T-cell (primary cell): ENCODE measurements at regions not wholly inside any gene's neighbourhood (a gene's known extent, or its start where the extent isn't known, plus 50 kb on each side); places are given as distances from the start of the nearest gene placed in this dataset.

Source experiments
- ATAC-seq, 4 experiments: fragments of 200-7000 bp in 3 of 4; fragments of 150-1000 bp in 1 of 4; cut with Tn5 transposase; replicated peaks in 1 of 4; 1 replicate in 3 of 4; 2 replicates in 1 of 4; pipeline ENCODE4 v1.10.0; 2021; ENCODE audit warnings: moderate library complexity in 3 of 4, mild to moderate bottlenecking in 2 of 4, moderate number of reproducible peaks in 1 of 4
- CTCF ChIA-PET, 2 donors: fragments of 300-600 bp; sonication (Branson Sonifier 250); formaldehyde crosslinking; loops; one replicate each; lab custom pipeline; 2022; ENCODE audit warnings: antibody characterized with exemption in 2 of 2; lab: Charles Lee
- POLR2A ChIA-PET, 2 donors: fragments of 300-600 bp; sonication (Branson Sonifier 250); formaldehyde crosslinking; loops; one replicate each; lab custom pipeline; 2022; ENCODE audit warnings: antibody characterized with exemption in 2 of 2; lab: Charles Lee
- DNase-seq, 35 experiments: peaks; one replicate each; pipeline versions ENCODE4 v3.0.0 to v3.0.0-alpha.2; 2013 to 2023
- H3K27ac ChIP-seq: one replicate; pipeline ENCODE4 v1.5.1; 2013; ENCODE audit warnings: low read length
- H3K27me3 ChIP-seq, 2 experiments: replicated peaks in 1 of 2; 1 replicate in 1 of 2; 2 replicates in 1 of 2; pipeline versions ENCODE4 v1.6.1 to v1.7.0; 2013; ENCODE audit warnings: low read length in 1 of 2, mixed read lengths in 1 of 2; ENCODE audit not compliant: control insufficient read depth in 2 of 2, insufficient read depth in 2 of 2; ENCODE audit errors: extremely low read depth in 1 of 2
- H3K36me3 ChIP-seq, 2 donors: 1 replicate in 1 of 2; 2 replicates in 1 of 2; pipeline versions ENCODE4 v1.6.1 to v1.7.0; 2013; ENCODE audit warnings: low read length in 1 of 2; ENCODE audit not compliant: control insufficient read depth in 2 of 2, insufficient read depth in 1 of 2; ENCODE audit errors: extremely low read depth in 1 of 2
- H3K4me1 ChIP-seq, 2 experiments: 1 replicate in 1 of 2; 2 replicates in 1 of 2; pipeline versions ENCODE4 v1.6.1 to v1.7.0; 2013; ENCODE audit warnings: low read length in 2 of 2, mixed read lengths in 1 of 2; ENCODE audit not compliant: insufficient read depth in 2 of 2, control insufficient read depth in 1 of 2; ENCODE audit errors: extremely low read depth in 1 of 2
- H3K4me3 ChIP-seq, 2 donors: 1 replicate in 1 of 2; 2 replicates in 1 of 2; pipeline versions ENCODE4 v1.5.1 to v1.7.0; 2013; ENCODE audit warnings: mild to moderate bottlenecking in 2 of 2, low read length in 1 of 2, moderate library complexity in 1 of 2; ENCODE audit not compliant: control insufficient read depth in 1 of 2; ENCODE audit errors: extremely low read depth in 1 of 2
- H3K9me3 ChIP-seq: 2 replicates; pipeline ENCODE4 v1.7.0; 2013
- H3K27ac Mint-ChIP-seq, 2 donors: one replicate each; pipeline ENCODE4 v1.8.0; 2020 to 2021; ENCODE audit warnings: mild to moderate bottlenecking in 2 of 2, mixed read lengths in 2 of 2
- H3K27me3 Mint-ChIP-seq, 2 donors: one replicate each; pipeline ENCODE4 v1.8.0; 2021 to 2022; ENCODE audit warnings: mixed read lengths in 2 of 2
- H3K36me3 Mint-ChIP-seq: one replicate; pipeline ENCODE4 v1.8.0; 2021; ENCODE audit warnings: mixed read lengths
- H3K4me1 Mint-ChIP-seq, 3 donors: one replicate each; pipeline ENCODE4 v1.8.0; 2020 to 2022; ENCODE audit warnings: mixed read lengths in 3 of 3, mild to moderate bottlenecking in 1 of 3
- H3K4me3 Mint-ChIP-seq, 3 donors: one replicate each; pipeline ENCODE4 v1.8.0; 2020 to 2022; ENCODE audit warnings: mild to moderate bottlenecking in 3 of 3, mixed read lengths in 3 of 3, moderate library complexity in 3 of 3
- H3K9me3 Mint-ChIP-seq, 3 donors: one replicate each; pipeline ENCODE4 v1.8.0; 2020 to 2022; ENCODE audit warnings: mixed read lengths in 3 of 3
- WGBS: methylation state at CpG from one replicate; pipeline ENCODE4 v1.1.5; 2013; ENCODE audit warnings: missing lambda C conversion rate; ENCODE audit not compliant: insufficient coverage; 5-methylcytosine and 5-hydroxymethylcytosine counted together

DNA sequence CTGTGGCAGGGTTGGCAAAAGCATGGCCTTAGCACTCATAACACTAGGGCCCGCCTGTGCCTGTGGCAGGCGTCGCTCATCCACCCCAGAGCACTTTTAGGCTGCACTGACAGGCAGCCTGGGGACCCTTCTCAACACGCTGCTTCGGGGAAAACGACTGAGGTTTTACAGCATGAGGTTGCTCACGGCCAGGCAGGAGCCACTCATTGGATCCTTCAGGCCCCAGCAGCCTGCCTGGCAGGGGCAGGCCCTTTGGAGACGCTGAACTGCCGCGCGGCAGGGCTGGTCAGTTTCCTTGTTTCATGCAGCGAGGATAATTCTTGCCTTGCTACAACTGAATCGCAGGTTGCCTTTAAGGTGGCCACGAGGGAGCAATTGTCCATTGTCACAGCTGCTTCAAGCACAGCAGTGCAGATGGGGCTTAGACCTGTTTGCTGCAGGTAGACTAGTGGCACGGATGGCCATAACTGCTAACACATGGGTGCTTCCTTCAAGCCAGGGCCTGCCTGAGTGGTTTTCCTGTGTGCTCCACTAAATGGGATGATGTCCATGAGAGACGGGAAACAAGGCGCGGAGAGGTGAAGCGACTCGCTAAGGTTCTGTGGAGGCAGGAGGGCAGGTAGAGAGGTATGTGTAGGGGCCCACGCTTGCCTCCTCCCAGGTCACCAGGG, 49.9 kb upstream of the HS6ST1 start:
- H3K27me3 ChIP-seq: peaks cover 0 to 70% of the 10 kb centered on the region in 2 experiments
- WGBS: 93% methylated on average over 20 of the region's 21 CpGs
- no peak for DNase-seq
- H3K4me1 Mint-ChIP-seq: peaks cover 0 to 12% (median 8%) of the 10 kb centered on the region in 3 donors
- no peak overlapping the region for H3K27ac Mint-ChIP-seq
- POLR2A ChIA-PET: no interaction called here
- no peaks in the 10 kb centered on the region for H3K36me3 Mint-ChIP-seq
- no peaks in the 10 kb centered on the region for H3K9me3 ChIP-seq
- ATAC-seq: no peak
- H3K27ac ChIP-seq: no peak overlapping the region
- H3K9me3 Mint-ChIP-seq: no peaks in the 10 kb centered on the region
- peaks cover 2 to 20% of the 10 kb centered on the region in 2 experiments for H3K4me1 ChIP-seq
- CTCF ChIA-PET: no interaction called here
- no peak overlapping the region for H3K4me3 ChIP-seq
- peaks cover 0 to 2% of the 10 kb centered on the region in 2 donors for H3K27me3 Mint-ChIP-seq
- no peaks in the 10 kb centered on the region for H3K36me3 ChIP-seq
- H3K4me3 Mint-ChIP-seq: no peak overlapping the region

DNA sequence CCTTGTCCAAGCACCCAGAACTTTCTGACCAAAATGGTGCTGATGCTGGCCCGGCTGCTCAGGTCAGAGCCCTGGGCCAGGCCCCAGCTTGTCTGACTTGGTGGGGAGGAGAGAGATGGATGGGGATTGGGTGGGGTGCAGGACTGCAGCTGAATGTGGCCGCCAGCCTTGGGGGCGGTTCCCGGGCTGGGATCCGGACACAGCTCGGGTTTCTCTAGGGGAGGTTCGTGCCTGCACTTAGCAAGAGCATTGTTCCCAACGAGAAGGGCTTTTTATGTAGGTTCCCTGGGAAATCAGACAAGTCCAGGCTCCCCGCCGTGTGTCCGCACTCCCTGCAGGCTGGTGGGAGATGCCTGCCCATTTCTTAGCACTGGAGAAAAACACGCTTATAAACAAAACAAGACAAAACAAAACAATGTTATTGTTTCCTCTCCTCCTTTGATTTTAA, 50.5 kb upstream of the HS6ST1 start:
- ChIA-PET CTCF (no interaction called here), POLR2A (no interaction called here)
- H3K4me1 ChIP-seq: peaks cover 2 to 24% of the 10 kb centered on the region in 2 experiments
- Mint-ChIP-seq H3K4me1 (peaks cover 0 to 13% (median 8%) of the 10 kb centered on the region in 3 donors), H3K27me3 (peaks cover 0 to 2% of the 10 kb centered on the region in 2 donors), H3K4me3 (no peak overlapping the region), H3K9me3 (no peaks in the 10 kb centered on the region), H3K27ac (no peak overlapping the region), H3K36me3 (no peaks in the 10 kb centered on the region)
- DNase-seq: no peak
- no peak overlapping the region for H3K27ac ChIP-seq
- no peaks in the 10 kb centered on the region for H3K36me3 ChIP-seq
- WGBS: 91% methylated on average over 9 of the region's 12 CpGs
- peaks cover 0 to 72% of the 10 kb centered on the region in 2 experiments for H3K27me3 ChIP-seq
- no peak for ATAC-seq
- no peak overlapping the region for H3K4me3 ChIP-seq
- H3K9me3 ChIP-seq: no peaks in the 10 kb centered on the region

DNA sequence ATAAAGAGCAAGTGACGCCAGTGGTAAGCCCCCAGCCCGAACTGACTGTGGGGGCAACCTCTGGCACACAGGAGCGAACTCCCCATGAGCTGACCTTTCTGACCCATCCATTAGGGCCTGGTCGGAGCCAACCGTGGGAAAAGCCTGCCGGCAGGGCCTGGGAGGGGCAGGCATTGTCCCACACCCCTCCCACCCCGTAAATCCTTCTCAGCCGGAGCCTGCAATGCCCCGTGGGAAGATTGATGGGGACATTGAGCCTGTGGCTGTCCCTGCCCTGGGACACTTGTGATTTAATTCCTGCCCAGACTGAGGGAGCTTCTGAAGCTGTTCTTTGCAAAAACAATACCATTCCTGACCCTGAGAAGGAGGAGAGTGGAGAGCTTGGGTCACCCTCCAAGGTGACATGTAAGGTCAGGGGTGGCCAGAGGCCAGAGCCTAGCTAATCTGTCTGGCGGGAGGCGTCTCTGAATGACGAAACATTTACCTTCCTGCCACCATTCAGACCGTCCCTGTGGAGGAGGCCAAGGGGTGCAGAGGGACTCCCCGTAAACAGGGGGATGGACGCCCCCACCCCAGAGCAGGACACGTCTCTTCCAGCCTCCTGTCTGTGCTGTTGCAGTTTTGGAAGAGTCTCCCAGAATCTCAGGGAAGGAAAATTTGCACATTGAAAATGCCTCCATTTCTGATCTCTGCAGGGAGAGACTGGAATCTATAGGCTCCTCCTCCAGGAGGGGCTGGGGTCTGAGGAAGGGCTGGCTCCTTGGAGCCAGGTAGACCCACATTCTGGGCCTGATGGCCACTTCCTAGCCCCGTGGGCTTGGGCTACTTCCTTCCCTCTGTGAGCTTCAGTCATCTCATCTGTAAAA, 51.2 kb upstream of the HS6ST1 start:
- Histone ChIP-seq H3K9me3 (no peaks in the 10 kb centered on the region), H3K36me3 (no peaks in the 10 kb centered on the region), H3K4me1 (peaks cover 2 to 24% of the 10 kb centered on the region in 2 experiments), H3K4me3 (no peak overlapping the region), H3K27me3 (peaks cover 0 to 71% of the 10 kb centered on the region in 2 experiments), H3K27ac (no peak overlapping the region)
- DNase-seq (no peak), ATAC-seq (no peak)
- no peak overlapping the region for H3K4me3 Mint-ChIP-seq
- ChIA-PET POLR2A (no interaction called here), CTCF (no interaction called here)
- H3K4me1 Mint-ChIP-seq: peaks cover 0 to 13% (median 8%) of the 10 kb centered on the region in 3 donors
- WGBS: 88% methylated on average over 9 of the region's 17 CpGs
- no peaks in the 10 kb centered on the region for H3K9me3 Mint-ChIP-seq
- no peaks in the 10 kb centered on the region for H3K36me3 Mint-ChIP-seq
- H3K27ac Mint-ChIP-seq: no peak overlapping the region
- H3K27me3 Mint-ChIP-seq: peaks cover 0 to 2% of the 10 kb centered on the region in 2 donors

DNA sequence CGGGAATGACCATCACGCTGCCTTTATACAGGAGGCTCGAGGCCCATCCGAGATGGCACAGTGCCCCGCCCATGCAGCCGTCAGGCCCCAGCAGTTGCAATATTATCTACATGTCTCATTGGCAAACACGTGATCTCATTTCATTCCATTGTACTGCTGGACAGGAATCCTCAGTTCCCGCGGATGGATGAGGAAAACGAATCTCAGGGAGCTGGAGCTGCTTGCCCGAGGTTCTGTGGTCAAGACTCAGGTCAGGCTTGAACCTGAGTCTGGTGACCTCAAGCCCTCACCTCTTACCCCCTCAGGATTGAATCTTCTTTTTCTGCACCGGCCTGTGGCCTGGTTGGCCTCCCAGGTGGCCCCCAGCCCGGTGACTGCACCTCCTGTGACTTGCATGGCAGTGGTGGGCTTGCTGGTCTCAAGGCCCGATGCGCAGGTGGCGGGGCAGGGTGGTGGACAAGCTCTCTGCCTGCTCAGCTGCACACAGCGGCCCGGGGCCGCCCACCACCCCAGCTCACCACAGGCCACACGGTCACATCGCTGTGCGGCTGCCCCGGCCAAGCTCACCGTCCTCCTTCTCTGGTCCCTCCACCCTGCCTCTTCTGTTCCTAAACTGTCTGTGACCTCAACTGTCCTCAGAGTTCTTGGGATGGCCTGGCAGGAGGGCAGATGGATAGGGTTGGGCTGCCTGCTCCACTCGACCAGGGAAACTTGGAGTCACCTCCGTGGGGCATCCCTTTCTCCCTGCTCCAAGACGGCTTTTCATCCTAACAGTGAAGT, 52.0 kb upstream of the HS6ST1 start:
- no peak for ATAC-seq
- no peaks in the 10 kb centered on the region for H3K36me3 ChIP-seq
- CTCF ChIA-PET: no interaction called here
- DNase-seq: no peak
- H3K4me1 ChIP-seq: peaks cover 2 to 24% of the 10 kb centered on the region in 2 experiments
- H3K4me3 Mint-ChIP-seq: no peak overlapping the region
- no peaks in the 10 kb centered on the region for H3K9me3 ChIP-seq
- peaks cover 0 to 13% (median 8%) of the 10 kb centered on the region in 3 donors for H3K4me1 Mint-ChIP-seq
- WGBS: 86% methylated on average over 17 of the region's 27 CpGs
- peaks cover 0 to 66% of the 10 kb centered on the region in 2 experiments for H3K27me3 ChIP-seq
- no peaks in the 10 kb centered on the region for H3K9me3 Mint-ChIP-seq
- POLR2A ChIA-PET: no interaction called here
- peaks cover 0 to 2% of the 10 kb centered on the region in 2 donors for H3K27me3 Mint-ChIP-seq
- no peaks in the 10 kb centered on the region for H3K36me3 Mint-ChIP-seq
- no peak overlapping the region for H3K4me3 ChIP-seq
- H3K27ac Mint-ChIP-seq: no peak overlapping the region
- H3K27ac ChIP-seq: no peak overlapping the region

DNA sequence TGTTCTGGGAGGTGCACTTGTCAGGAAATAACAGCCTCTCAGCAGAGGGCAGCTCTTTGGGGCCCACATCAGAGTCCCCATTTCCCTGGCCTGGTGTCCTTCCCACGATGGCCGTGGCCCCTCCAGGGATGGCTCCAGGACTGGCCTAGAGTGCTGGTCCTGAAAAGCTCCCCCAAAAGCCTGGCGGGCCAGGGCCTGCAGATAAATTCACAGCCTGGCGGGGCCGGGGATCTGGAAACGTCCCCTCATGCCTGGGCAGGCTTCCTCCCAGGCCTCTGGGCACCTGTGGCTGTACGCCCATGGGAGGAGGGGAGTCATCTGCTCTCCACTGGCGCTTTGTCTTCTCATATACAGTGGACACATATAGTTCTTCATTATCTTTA, 52.6 kb upstream of the HS6ST1 start:
- ChIA-PET CTCF (no interaction called here), POLR2A (no interaction called here)
- Mint-ChIP-seq H3K9me3 (no peaks in the 10 kb centered on the region), H3K4me3 (no peak overlapping the region), H3K27me3 (peaks cover 0 to 2% of the 10 kb centered on the region in 2 donors), H3K27ac (no peak overlapping the region), H3K4me1 (peaks cover 0 to 13% (median 8%) of the 10 kb centered on the region in 3 donors), H3K36me3 (no peaks in the 10 kb centered on the region)
- Histone ChIP-seq H3K27me3 (peaks cover 0 to 67% of the 10 kb centered on the region in 2 experiments), H3K36me3 (no peaks in the 10 kb centered on the region), H3K4me1 (peaks cover 2 to 24% of the 10 kb centered on the region in 2 experiments), H3K4me3 (no peak overlapping the region), H3K9me3 (no peaks in the 10 kb centered on the region), H3K27ac (no peak overlapping the region)
- ATAC-seq (no peak), DNase-seq (no peak)
- 83% methylated on average over 6 of the region's 8 CpGs for WGBS
